ENCODE measurements at regions not wholly inside any gene's neighbourhood (a gene's known extent, or its start where the extent isn't known, plus 50 kb on each side); places are given as distances from the start of the nearest gene placed in this dataset.
"Not testable (repeated sequence)": the region's sequence is repeated elsewhere in the genome, so short reads cannot be mapped to it uniquely, and the experiment has no call there.

GRCh38 chr5:50595199-50595598, 71.2 kb upstream of the PARP8 start:
- Histone ChIP-seq H3K4me3 (no peak overlapping the region), H3K27ac (no peak overlapping the region), H3K36me3 (no peaks in the 10 kb centered on the region), H3K27me3 (no peaks in the 10 kb centered on the region), H3K9me3 (no peaks in the 10 kb centered on the region), H3K4me1 (no peaks in the 10 kb centered on the region)
- intact Hi-C loops (cut with DNase I; ENCODE audit: low total_unique reads) (no loop called here), in situ Hi-C loops (cut with MboI; ENCODE audit: low pct_ligation_motif_present in 1 of 4, low pct_unique_long_range_greater_than_20kb in 1 of 4, low sequenced_read_pairs in 3 of 4) (no loop called here)
- WGBS, 2 donors (ENCODE audit: low coverage in 1 of 2) = 72 to 73% methylated on average over 3 of the region's 3 CpGs
- TF ChIP-seq EP300 (IDR thresholded peaks at IDR 0.05; ENCODE audit: low read depth) (no peak), CTCF (IDR thresholded peaks at IDR 0.05) (no peak), POLR2A (IDR thresholded peaks at IDR 0.05) (no peak), POLR2AphosphoS5 (IDR thresholded peaks at IDR 0.05) (no peak)
- DNase-seq = no peak

DNA sequence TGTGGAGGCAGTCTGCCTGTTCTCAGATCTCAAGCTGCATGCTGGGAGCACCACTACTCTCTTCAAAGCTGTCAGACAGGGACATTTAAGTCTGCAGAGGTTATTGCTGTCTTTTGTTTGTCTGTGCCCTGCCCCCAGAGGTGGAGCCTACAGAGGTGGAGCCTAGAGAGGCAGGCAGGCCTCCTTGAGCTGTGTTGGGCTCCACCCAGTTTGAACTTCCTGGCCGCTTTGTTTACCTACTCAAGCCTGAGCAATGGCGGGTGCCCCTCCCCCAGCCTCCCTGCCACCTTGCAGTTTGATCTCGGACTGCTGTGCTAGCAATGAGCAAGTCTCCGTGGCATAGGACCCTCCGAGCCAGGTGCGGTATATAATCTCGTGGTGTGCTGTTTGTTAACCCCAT, 64.9 kb upstream of the PARP8 start:
- H3K9me3 ChIP-seq; H3K27me3 ChIP-seq; H3K4me1 ChIP-seq; H3K27ac ChIP-seq; H3K4me3 ChIP-seq; in situ Hi-C loops (cut with MboI; ENCODE audit: low pct_ligation_motif_present in 1 of 4, low pct_unique_long_range_greater_than_20kb in 1 of 4, low sequenced_read_pairs in 3 of 4); intact Hi-C loops (cut with DNase I; ENCODE audit: low total_unique reads); H3K36me3 ChIP-seq: not testable (repeated sequence)
- DNase-seq = peak; percentile 10
- WGBS, 2 donors (ENCODE audit: low coverage in 1 of 2) = 70% methylated on average over 7 of the region's 7 CpGs; no CpG with 5 or more reads in 1 of the 2 donors

- WGBS, 2 donors (ENCODE audit: low coverage in 1 of 2) = 22 to 40% methylated on average over 1 of the region's 1 CpG
- in situ Hi-C loops (cut with MboI; ENCODE audit: low pct_ligation_motif_present in 1 of 4, low pct_unique_long_range_greater_than_20kb in 1 of 4, low sequenced_read_pairs in 3 of 4) (no loop called here), intact Hi-C loops (cut with DNase I; ENCODE audit: low total_unique reads) (no loop called here)
- H3K4me1 ChIP-seq = no peaks in the 10 kb centered on the region
- TF ChIP-seq EP300 (IDR thresholded peaks at IDR 0.05; ENCODE audit: low read depth) (no peak), POLR2AphosphoS5 (IDR thresholded peaks at IDR 0.05) (no peak), CTCF (IDR thresholded peaks at IDR 0.05) (no peak), POLR2A (IDR thresholded peaks at IDR 0.05) (no peak)
- no peak for DNase-seq
- H3K4me3 ChIP-seq = no peak overlapping the region
- no peaks in the 10 kb centered on the region for H3K27me3 ChIP-seq
- no peaks in the 10 kb centered on the region for H3K9me3 ChIP-seq
- no peaks in the 10 kb centered on the region for H3K36me3 ChIP-seq
- no peak overlapping the region for H3K27ac ChIP-seq
Measured at GRCh38 chr5:50606179-50606578, 60.3 kb upstream of the PARP8 start.

DNA sequence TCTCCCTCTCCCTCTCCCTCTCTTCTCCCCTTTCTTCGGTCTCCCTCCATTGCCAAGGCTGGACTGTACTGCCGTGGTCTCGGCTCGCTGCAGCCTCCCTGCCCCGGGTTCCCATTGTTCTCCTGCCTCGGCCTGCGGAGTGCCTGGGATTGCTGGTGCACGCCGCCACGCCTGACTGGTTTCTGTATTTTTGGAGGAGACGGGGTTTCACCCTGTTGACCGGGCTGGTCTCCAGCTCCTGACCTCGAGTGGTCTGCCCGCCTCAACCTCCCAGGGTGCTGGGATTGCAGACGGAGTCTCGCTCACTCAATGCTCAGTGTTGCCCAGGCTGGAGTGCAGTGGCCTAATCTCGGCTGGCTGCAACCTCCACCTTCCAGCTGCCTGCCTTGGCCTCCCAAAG, 59.0 kb upstream of the PARP8 start:
- intact Hi-C loops (cut with DNase I; ENCODE audit: low total_unique reads); DNase-seq; H3K4me1 ChIP-seq; H3K27ac ChIP-seq; H3K4me3 ChIP-seq; H3K36me3 ChIP-seq; in situ Hi-C loops (cut with MboI; ENCODE audit: low pct_ligation_motif_present in 1 of 4, low pct_unique_long_range_greater_than_20kb in 1 of 4, low sequenced_read_pairs in 3 of 4); H3K27me3 ChIP-seq; H3K9me3 ChIP-seq: not testable (repeated sequence)
- 95 to 98% methylated on average over 7 to 16 of the region's 17 CpGs for WGBS, 2 donors (ENCODE audit: low coverage in 1 of 2)

- H3K4me3 ChIP-seq; H3K36me3 ChIP-seq; H3K9me3 ChIP-seq; H3K27ac ChIP-seq; DNase-seq; in situ Hi-C loops (cut with MboI; ENCODE audit: low pct_ligation_motif_present in 1 of 4, low pct_unique_long_range_greater_than_20kb in 1 of 4, low sequenced_read_pairs in 3 of 4); H3K27me3 ChIP-seq; intact Hi-C loops (cut with DNase I; ENCODE audit: low total_unique reads); H3K4me1 ChIP-seq: not testable (repeated sequence)
- 85 to 100% methylated on average over 6 to 26 of the region's 49 CpGs for WGBS, 2 donors (ENCODE audit: low coverage in 1 of 2)
Measured at GRCh38 chr5:50607953-50608705, 58.3 kb upstream of the PARP8 start.

DNA sequence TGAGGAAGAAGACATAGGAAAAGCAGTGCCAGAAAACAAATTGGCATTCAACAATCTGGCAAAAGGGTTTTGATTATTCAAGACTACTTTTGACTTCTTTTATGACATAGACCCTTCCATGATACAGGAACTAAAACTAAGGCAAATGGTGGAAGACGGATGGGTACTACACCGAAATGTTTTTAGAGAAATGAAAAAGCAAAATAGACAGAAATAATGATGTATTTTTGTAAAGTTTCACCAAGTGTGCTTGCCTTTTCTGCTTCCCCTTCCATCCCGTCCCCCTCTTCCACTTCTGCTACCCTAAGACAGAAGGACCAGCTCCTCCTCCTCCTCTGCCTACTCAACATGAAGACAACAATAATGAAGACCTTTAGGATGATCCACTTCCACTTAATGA, 53.4 kb upstream of the PARP8 start:
- H3K27ac ChIP-seq; H3K27me3 ChIP-seq; in situ Hi-C loops (cut with MboI; ENCODE audit: low pct_ligation_motif_present in 1 of 4, low pct_unique_long_range_greater_than_20kb in 1 of 4, low sequenced_read_pairs in 3 of 4); H3K4me1 ChIP-seq; intact Hi-C loops (cut with DNase I; ENCODE audit: low total_unique reads); DNase-seq; H3K4me3 ChIP-seq; H3K9me3 ChIP-seq; H3K36me3 ChIP-seq: not testable (repeated sequence)
- WGBS, 2 donors (ENCODE audit: low coverage in 1 of 2) = 17 to 70% methylated on average over 1 to 3 of the region's 3 CpGs

Small RNA genes in the stretch of these regions (small RNA-seq; reads per million reads assigned to genes)
- 0 reads per million in 4 donors for gene AC112187.2
